Loucy (cell line): ENCODE measurements at regions not wholly inside any gene's neighbourhood (a gene's known extent, or its start where the extent isn't known, plus 50 kb on each side); places are given as distances from the start of the nearest gene placed in this dataset.
"Not testable (repeated sequence)": the region's sequence is repeated elsewhere in the genome, so short reads cannot be mapped to it uniquely, and the experiment has no call there.

ENCODE experiments used
- H2AFZ ChIP-seq: fragments of 200-600 bp; sonication (generic); 2 replicates; pipeline ENCODE4 v1.6.0; 2016; ENCODE audit warnings: antibody characterized with exemption, mild to moderate bottlenecking, low read length, moderate library complexity
- H3F3A ChIP-seq: fragments of 200-600 bp; 2 replicates; pipeline ENCODE4 v1.6.0; 2016; ENCODE audit warnings: antibody characterized with exemption, low read depth, mild to moderate bottlenecking
- H3K27me3 ChIP-seq: fragments of 200-600 bp; sonication (generic); 2 replicates; pipeline ENCODE4 v1.6.1; 2014; ENCODE audit warnings: low read length, mild to moderate bottlenecking; ENCODE audit not compliant: insufficient read depth, poor library complexity, severe bottlenecking
- H3K36me3 ChIP-seq: fragments of 200-600 bp; sonication (generic); 2 replicates; pipeline ENCODE4 v1.6.1; 2016; ENCODE audit warnings: low read length; ENCODE audit not compliant: insufficient read depth
- H3K4me1 ChIP-seq: fragments of 200-600 bp; sonication (generic); 2 replicates; pipeline ENCODE4 v1.5.1; 2014; ENCODE audit warnings: low read length, mild to moderate bottlenecking; ENCODE audit not compliant: insufficient read depth, poor library complexity, severe bottlenecking
- H3K4me2 ChIP-seq: fragments of 200-600 bp; sonication (generic); 2 replicates; pipeline ENCODE4 v1.6.0; 2014; ENCODE audit warnings: antibody characterized with exemption, low read length, low read depth, mild to moderate bottlenecking; ENCODE audit not compliant: poor library complexity, severe bottlenecking
- H3K4me3 ChIP-seq: fragments of 200-600 bp; sonication (generic); 2 replicates; pipeline ENCODE4 v1.5.1; 2014; ENCODE audit warnings: low read length, mild to moderate bottlenecking, mixed read lengths; ENCODE audit not compliant: poor library complexity, severe bottlenecking
- H3K79me2 ChIP-seq: fragments of 200-600 bp; sonication (generic); 2 replicates; pipeline ENCODE4 v1.6.1; 2014; ENCODE audit warnings: low read length; ENCODE audit not compliant: insufficient read depth
- H3K9ac ChIP-seq: fragments of 200-600 bp; sonication (generic); 2 replicates; pipeline ENCODE4 v1.6.0; 2014; ENCODE audit warnings: mild to moderate bottlenecking, low read depth, low read length, moderate library complexity; ENCODE audit not compliant: poor library complexity, severe bottlenecking
- H3K9me2 ChIP-seq: fragments of 200-600 bp; sonication (generic); replicated peaks from 2 replicates; pipeline ENCODE4 v1.6.1; 2016; ENCODE audit warnings: low read depth, low read length, mixed read lengths
- H3K9me3 ChIP-seq: fragments of 200-600 bp; sonication (generic); 2 replicates; pipeline ENCODE4 v1.6.1; 2014; ENCODE audit warnings: mild to moderate bottlenecking, antibody characterized with exemption, low read length, low read depth; ENCODE audit not compliant: insufficient read depth
- H4K20me1 ChIP-seq: fragments of 200-600 bp; sonication (generic); 2 replicates; pipeline ENCODE4 v1.6.0; 2014; ENCODE audit warnings: antibody characterized with exemption, low read length, mild to moderate bottlenecking; ENCODE audit not compliant: insufficient read depth, poor library complexity, severe bottlenecking
- CTCF ChIP-seq: fragments of 200-600 bp; sonication (generic); conservative IDR thresholded peaks from 2 replicates; pipeline ENCODE4 v1.5.1; 2014; ENCODE audit warnings: mild to moderate bottlenecking, antibody characterized with exemption, low read length
- EZH2phosphoT487 ChIP-seq: fragments of 200-600 bp; IDR thresholded peaks from 2 replicates; pipeline ENCODE4 v1.6.1; 2018; ENCODE audit warnings: antibody characterized with exemption, mild to moderate bottlenecking, moderate library complexity, borderline replicate concordance

- no peaks in the 10 kb centered on the region for H3K9me3 ChIP-seq
- no peaks in the 10 kb centered on the region for H3K9me2 ChIP-seq
- no peak overlapping the region for H3K4me2 ChIP-seq
- H3K9ac ChIP-seq = no peak overlapping the region
- no peaks in the 10 kb centered on the region for H3K79me2 ChIP-seq
- no peaks in the 10 kb centered on the region for H3K36me3 ChIP-seq
- no peaks in the 10 kb centered on the region for H3F3A ChIP-seq
- no peaks in the 10 kb centered on the region for H3K27me3 ChIP-seq
- no peaks in the 10 kb centered on the region for H4K20me1 ChIP-seq
- H3K4me3 ChIP-seq = no peak overlapping the region
- H2AFZ ChIP-seq = no peak overlapping the region
- TF ChIP-seq CTCF = no peak
- TF ChIP-seq EZH2phosphoT487 = no peak
- no peaks in the 10 kb centered on the region for H3K4me1 ChIP-seq
These were observed 147.9 kb downstream of the TFAP2B start for GRCh38 chr6:50966532-50966931.

- H3K9me2 ChIP-seq = no peaks in the 10 kb centered on the region
These were observed 148.3 kb downstream of the TFAP2B start for GRCh38 chr6:50966986-50967385.

DNA sequence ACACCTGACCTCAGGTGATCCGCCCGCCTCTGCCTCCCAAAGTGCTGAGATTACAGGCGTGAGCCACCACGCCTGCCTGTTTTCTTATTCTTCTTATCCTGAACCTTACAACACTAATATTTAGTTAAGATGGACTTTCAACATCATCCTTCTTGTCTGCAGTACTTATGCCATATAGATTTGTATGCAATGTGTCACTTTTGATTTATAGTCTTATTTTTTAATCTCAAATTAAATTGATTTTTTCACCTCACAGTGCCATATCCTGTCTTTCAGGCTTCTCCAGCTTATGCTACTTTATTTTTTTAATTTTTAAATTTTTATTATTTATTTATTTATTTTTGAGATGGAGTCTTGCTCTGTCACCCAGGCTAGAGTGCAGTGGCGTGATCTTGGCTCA, 149.6 kb downstream of the TFAP2B start:
- H3K36me3 ChIP-seq, H3K4me2 ChIP-seq, H3K4me3 ChIP-seq, H3K9me3 ChIP-seq, H3F3A ChIP-seq, H3K9me2 ChIP-seq, H2AFZ ChIP-seq, H3K79me2 ChIP-seq, H4K20me1 ChIP-seq, H3K4me1 ChIP-seq, H3K9ac ChIP-seq, H3K27me3 ChIP-seq: not testable (repeated sequence)

More at GRCh38 chr6:50966986-50967385, 148.3 kb downstream of the TFAP2B start:
- no peaks in the 10 kb centered on the region for H3K4me1 ChIP-seq
- no peaks in the 10 kb centered on the region for H3F3A ChIP-seq
- no peaks in the 10 kb centered on the region for H3K79me2 ChIP-seq
- H3K4me3 ChIP-seq = no peak overlapping the region
- H3K27me3 ChIP-seq = no peaks in the 10 kb centered on the region
- no peak overlapping the region for H3K9ac ChIP-seq
- TF ChIP-seq EZH2phosphoT487 = no peak
- TF ChIP-seq CTCF = no peak
- no peaks in the 10 kb centered on the region for H3K9me3 ChIP-seq
- no peak overlapping the region for H2AFZ ChIP-seq
- no peak overlapping the region for H3K4me2 ChIP-seq
- H3K36me3 ChIP-seq = no peaks in the 10 kb centered on the region
- H4K20me1 ChIP-seq = no peaks in the 10 kb centered on the region

GRCh38 chr6:50970908-50971307, 152.2 kb downstream of the TFAP2B start:
- no peaks in the 10 kb centered on the region for H4K20me1 ChIP-seq
- no peaks in the 10 kb centered on the region for H3F3A ChIP-seq
- no peaks in the 10 kb centered on the region for H3K9me3 ChIP-seq
- H3K4me1 ChIP-seq = no peaks in the 10 kb centered on the region
- no peak overlapping the region for H3K4me2 ChIP-seq
- H3K36me3 ChIP-seq = no peaks in the 10 kb centered on the region
- no peak for TF ChIP-seq EZH2phosphoT487
- TF ChIP-seq CTCF = no peak
- no peaks in the 10 kb centered on the region for H3K9me2 ChIP-seq
- H3K9ac ChIP-seq = no peak overlapping the region
- H2AFZ ChIP-seq = no peak overlapping the region
- no peak overlapping the region for H3K4me3 ChIP-seq
- H3K27me3 ChIP-seq = no peaks in the 10 kb centered on the region
- no peaks in the 10 kb centered on the region for H3K79me2 ChIP-seq
